Prostate gland (tissue), 2 donors: ENCODE measurements at regions not wholly inside any gene's neighbourhood (a gene's known extent, or its start where the extent isn't known, plus 50 kb on each side); places are given as distances from the start of the nearest gene placed in this dataset.

Experiments used
- DNase-seq: peaks from one replicate; pipeline ENCODE4 v3.0.0-alpha.2; 2019; ENCODE audit warnings: low spot score
- H3K27ac ChIP-seq, 2 donors: fragments of 200-600 bp; sonication (generic); 2 replicates each; pipeline ENCODE4 v1.5.1; 2017 to 2019
- H3K27me3 ChIP-seq: fragments of 200-600 bp; sonication (generic); replicated peaks from 2 replicates; pipeline ENCODE4 v1.5.1; 2019; ENCODE audit not compliant: insufficient read depth
- H3K36me3 ChIP-seq, 2 donors: fragments of 200-600 bp; sonication (generic); 1 replicate in 1 of 2; 2 replicates in 1 of 2; pipeline versions ENCODE4 v1.5.1 to v1.8.1; 2017 to 2019
- H3K4me1 ChIP-seq: fragments of 200-600 bp; sonication (generic); replicated peaks from 2 replicates; pipeline ENCODE4 v1.5.1; 2019
- H3K4me3 ChIP-seq, 2 donors: fragments of 200-600 bp; sonication (generic); 2 replicates each; pipeline ENCODE4 v1.5.1; 2017 to 2019
- H3K9me3 ChIP-seq: fragments of 200-600 bp; sonication (generic); 2 replicates; pipeline ENCODE4 v1.5.1; 2017
- POLR2A ChIP-seq: fragments of 450-650 bp; IDR thresholded peaks from one replicate; pipeline ENCODE4 v1.6.1; 2016; ENCODE audit warnings: antibody characterized with exemption, mild to moderate bottlenecking
- POLR2AphosphoS5 ChIP-seq: sonication (generic); formaldehyde crosslinking; IDR thresholded peaks from one replicate; pipeline ENCODE4 v1.6.1; 2017; ENCODE audit warnings: antibody characterized with exemption
- WGBS: methylation state at CpG from one replicate; pipeline ENCODE4 v1.1.5; 2018; 5-methylcytosine and 5-hydroxymethylcytosine counted together
- intact Hi-C: fragments of 100-400 bp; cut with DNase I; formaldehyde crosslinking; loops from one replicate; pipeline ENCODE4 v1.14.2; 2022
- TF ChIP-seq, protein P1 (sequence below), 4 experiments: fragments of 200-600 bp in 2 of 4; fragments of 450-650 bp in 2 of 4; sonication (generic) in 2 of 4; IDR thresholded peaks; 1 replicate in 3 of 4; 2 replicates in 1 of 4; pipeline ENCODE4 v1.5.1; 2016 to 2019; ENCODE audit warnings: antibody characterized with exemption in 4 of 4, mild to moderate bottlenecking in 2 of 4, moderate library complexity in 2 of 4

DNA sequence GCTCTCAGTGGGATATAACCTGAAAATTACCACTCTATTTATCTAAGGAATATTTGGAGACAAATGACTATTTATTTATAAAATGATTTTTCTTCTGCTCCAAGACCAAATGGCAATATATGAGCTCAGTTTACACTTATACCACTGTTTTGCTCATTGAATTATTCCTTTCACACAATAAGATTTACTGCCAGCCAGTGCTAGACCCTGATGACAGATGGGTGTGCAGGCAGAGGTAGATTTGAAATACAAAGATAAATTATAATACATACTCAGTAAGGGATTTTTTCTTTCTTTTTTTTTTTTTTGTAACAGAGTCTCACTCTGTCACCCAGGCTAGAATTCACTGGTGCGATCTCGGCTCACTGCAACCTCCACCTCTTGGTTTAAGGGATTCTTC lies 980.3 kb downstream of the EPHA3 start:
- TF ChIP-seq POLR2AphosphoS5 (no peak), POLR2A (no peak)
- TF ChIP-seq, protein P1, sequence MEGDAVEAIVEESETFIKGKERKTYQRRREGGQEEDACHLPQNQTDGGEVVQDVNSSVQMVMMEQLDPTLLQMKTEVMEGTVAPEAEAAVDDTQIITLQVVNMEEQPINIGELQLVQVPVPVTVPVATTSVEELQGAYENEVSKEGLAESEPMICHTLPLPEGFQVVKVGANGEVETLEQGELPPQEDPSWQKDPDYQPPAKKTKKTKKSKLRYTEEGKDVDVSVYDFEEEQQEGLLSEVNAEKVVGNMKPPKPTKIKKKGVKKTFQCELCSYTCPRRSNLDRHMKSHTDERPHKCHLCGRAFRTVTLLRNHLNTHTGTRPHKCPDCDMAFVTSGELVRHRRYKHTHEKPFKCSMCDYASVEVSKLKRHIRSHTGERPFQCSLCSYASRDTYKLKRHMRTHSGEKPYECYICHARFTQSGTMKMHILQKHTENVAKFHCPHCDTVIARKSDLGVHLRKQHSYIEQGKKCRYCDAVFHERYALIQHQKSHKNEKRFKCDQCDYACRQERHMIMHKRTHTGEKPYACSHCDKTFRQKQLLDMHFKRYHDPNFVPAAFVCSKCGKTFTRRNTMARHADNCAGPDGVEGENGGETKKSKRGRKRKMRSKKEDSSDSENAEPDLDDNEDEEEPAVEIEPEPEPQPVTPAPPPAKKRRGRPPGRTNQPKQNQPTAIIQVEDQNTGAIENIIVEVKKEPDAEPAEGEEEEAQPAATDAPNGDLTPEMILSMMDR (IDR thresholded peaks at IDR 0.05), result no peak
- H3K4me3 ChIP-seq, result no peak overlapping the region
- WGBS, result 100% methylated on average over 2 of the region's 2 CpGs
- intact Hi-C loops, result no loop called here
- no peak overlapping the region for H3K27ac ChIP-seq
- no peaks in the 10 kb centered on the region for H3K4me1 ChIP-seq
- H3K27me3 ChIP-seq, result no peaks in the 10 kb centered on the region
- no peaks in the 10 kb centered on the region for H3K36me3 ChIP-seq
- DNase-seq, result no peak
- no peaks in the 10 kb centered on the region for H3K9me3 ChIP-seq

DNA sequence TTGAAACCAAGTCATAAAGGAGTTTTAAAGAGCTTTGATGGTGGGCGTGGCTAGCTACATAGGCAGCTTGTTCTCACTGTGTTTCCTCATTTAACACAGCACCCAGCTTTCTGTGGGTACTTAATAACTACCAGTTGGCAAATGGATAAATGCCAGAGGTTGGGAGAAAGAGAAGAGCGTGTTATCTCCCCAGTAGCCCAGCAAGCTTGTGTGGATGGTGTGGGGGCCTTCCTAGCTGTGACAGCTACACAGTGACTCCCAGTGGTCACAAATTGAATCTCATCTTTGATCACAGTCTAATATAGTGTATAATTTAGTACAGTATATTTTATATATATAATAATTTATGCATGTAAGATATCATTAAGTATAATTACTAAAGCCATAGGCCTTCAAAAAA lies 984.1 kb downstream of the EPHA3 start:
- Histone ChIP-seq H3K4me1 (no peaks in the 10 kb centered on the region), H3K4me3 (no peak overlapping the region), H3K36me3 (no peaks in the 10 kb centered on the region), H3K9me3 (no peaks in the 10 kb centered on the region), H3K27me3 (no peaks in the 10 kb centered on the region), H3K27ac (no peak overlapping the region)
- 23% methylated on average over 2 of the region's 2 CpGs for WGBS
- TF ChIP-seq, protein P1 (IDR thresholded peaks at IDR 0.05), result peak in 3 of 4 experiments; percentile 12 to 39 (median 21)
- no peak for TF ChIP-seq POLR2A
- TF ChIP-seq POLR2AphosphoS5, result no peak
- DNase-seq, result peak; percentile 4
- intact Hi-C loops, result loop anchor here (5.0 to 10.0 kb wide), 2 partner anchors 987 to 1889 kb away; partner anchors contain the start of gene EPHA3

DNA sequence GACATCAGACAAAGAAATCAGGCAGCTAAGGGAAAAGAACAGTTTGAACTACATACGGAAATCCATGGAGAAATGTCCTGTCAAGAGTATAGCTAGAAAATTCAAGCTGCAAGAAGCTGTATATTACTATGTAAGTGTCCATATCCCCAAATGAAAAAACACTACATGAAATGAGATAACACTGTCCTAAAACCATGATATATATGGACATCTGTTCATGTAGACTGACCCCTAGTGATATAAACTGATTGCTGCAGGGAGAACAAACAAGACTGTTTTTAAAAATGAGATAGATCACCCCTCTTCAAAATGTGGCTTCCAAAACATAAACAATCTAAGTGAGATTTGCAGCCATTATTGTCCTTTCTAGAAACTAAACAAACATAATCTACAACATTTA lies 985.6 kb downstream of the EPHA3 start:
- WGBS, result 90% methylated on average over 1 of the region's 1 CpG
- no peak for DNase-seq
- intact Hi-C loops, result loop anchor here (5.0 to 10.0 kb wide), 2 partner anchors 988 to 1891 kb away; partner anchors contain the start of gene EPHA3

DNA sequence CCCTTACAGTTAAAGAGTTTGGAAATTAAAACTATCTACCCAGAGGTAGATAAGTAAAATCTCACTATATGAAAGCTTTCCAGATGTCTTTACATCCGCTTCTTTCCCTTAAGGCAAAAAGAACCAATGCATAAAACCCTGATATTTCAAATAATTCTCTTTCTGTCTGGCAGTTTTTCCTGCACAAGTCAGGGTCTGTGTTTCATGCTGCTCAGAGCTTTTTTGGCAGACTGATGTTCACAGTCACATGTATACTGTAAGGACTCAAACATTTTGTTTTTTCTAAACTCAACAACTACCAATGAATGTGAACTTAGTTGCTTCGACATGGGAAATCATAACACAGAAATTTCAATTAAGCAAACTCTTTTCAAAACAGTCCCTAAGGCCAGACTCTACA lies 988.4 kb downstream of the EPHA3 start:
- Histone ChIP-seq H3K4me1 (no peaks in the 10 kb centered on the region), H3K36me3 (no peaks in the 10 kb centered on the region), H3K9me3 (no peaks in the 10 kb centered on the region), H3K27me3 (no peaks in the 10 kb centered on the region), H3K4me3 (no peak overlapping the region), H3K27ac (no peak overlapping the region)
- TF ChIP-seq POLR2A (no peak), POLR2AphosphoS5 (no peak)
- TF ChIP-seq, protein P1 (IDR thresholded peaks at IDR 0.05), result no peak
- DNase-seq, result no peak
- WGBS, result 88% methylated on average over 2 of the region's 2 CpGs
- intact Hi-C loops, result loop anchor here (10.0 kb wide), 1 partner anchor 991 kb away; the partner anchor contains the start of gene EPHA3

More for the DNA sequence above, 985.6 kb downstream of the EPHA3 start:
- Histone ChIP-seq H3K36me3 (no peaks in the 10 kb centered on the region), H3K4me1 (no peaks in the 10 kb centered on the region), H3K9me3 (no peaks in the 10 kb centered on the region), H3K27ac (no peak overlapping the region), H3K4me3 (no peak overlapping the region), H3K27me3 (no peaks in the 10 kb centered on the region)
- TF ChIP-seq, protein P1 (IDR thresholded peaks at IDR 0.05), result peak in 2 of 4 experiments; percentile 37 to 53
- TF ChIP-seq POLR2A, result no peak

DNA sequence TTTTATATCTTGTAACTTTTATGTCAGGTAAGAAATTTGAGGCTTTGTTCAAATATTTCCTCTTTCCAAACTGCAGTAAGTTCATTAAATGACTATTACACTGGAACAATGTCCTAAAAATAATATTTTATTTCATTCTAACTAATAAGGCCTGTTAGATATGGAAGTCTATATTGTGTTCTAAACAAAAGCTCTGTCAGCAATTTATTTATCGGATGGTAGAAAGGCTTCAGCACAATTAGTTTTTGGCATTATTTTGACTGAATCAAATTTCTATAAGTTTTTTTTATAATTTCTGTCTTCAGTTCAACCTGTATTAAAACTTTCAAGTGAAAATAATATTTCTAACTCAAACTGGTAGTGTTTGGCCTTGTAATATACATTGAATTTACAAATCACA lies 992.1 kb downstream of the EPHA3 start:
- no peak overlapping the region for H3K27ac ChIP-seq
- no peaks in the 10 kb centered on the region for H3K36me3 ChIP-seq
- DNase-seq, result no peak
- no peaks in the 10 kb centered on the region for H3K4me1 ChIP-seq
- intact Hi-C loops, result loop anchor here (10.0 kb wide), 1 partner anchor 995 kb away; the partner anchor contains the start of gene EPHA3
- H3K27me3 ChIP-seq, result no peaks in the 10 kb centered on the region
- no peaks in the 10 kb centered on the region for H3K9me3 ChIP-seq
- WGBS, result 90% methylated on average over 1 of the region's 1 CpG
- TF ChIP-seq POLR2A, result no peak
- TF ChIP-seq, protein P1 (IDR thresholded peaks at IDR 0.05), result no peak
- no peak for TF ChIP-seq POLR2AphosphoS5
- no peak overlapping the region for H3K4me3 ChIP-seq
